HUES6 (cell line): ENCODE measurements at regions not wholly inside any gene's neighbourhood (a gene's known extent, or its start where the extent isn't known, plus 50 kb on each side); places are given as distances from the start of the nearest gene placed in this dataset.

ENCODE experiments used
- H3K27ac ChIP-seq: 2 replicates; pipeline ENCODE4 v1.7.0; 2013; ENCODE audit warnings: low read depth, mild to moderate bottlenecking, low read length, inconsistent platforms
- H3K27me3 ChIP-seq: 2 replicates; pipeline ENCODE4 v1.6.1; 2013; ENCODE audit warnings: low read length; ENCODE audit not compliant: control insufficient read depth, insufficient read depth
- H3K36me3 ChIP-seq: 2 replicates; pipeline ENCODE4 v1.6.1; 2013; ENCODE audit warnings: low read length; ENCODE audit not compliant: control insufficient read depth, insufficient read depth
- H3K4me1 ChIP-seq: 2 replicates; pipeline ENCODE4 v1.6.1; 2013; ENCODE audit warnings: low read length; ENCODE audit not compliant: control insufficient read depth, insufficient read depth
- H3K4me3 ChIP-seq: 2 replicates; pipeline ENCODE4 v1.5.1; 2013; ENCODE audit warnings: low read depth, low read length
- H3K9ac ChIP-seq: one replicate; pipeline ENCODE4 v1.6.1; 2013; ENCODE audit warnings: mild to moderate bottlenecking, low read length
- H3K9me3 ChIP-seq: 2 replicates; pipeline ENCODE4 v1.6.1; 2013; ENCODE audit warnings: low read depth, low read length; ENCODE audit not compliant: control insufficient read depth, insufficient read depth

DNA sequence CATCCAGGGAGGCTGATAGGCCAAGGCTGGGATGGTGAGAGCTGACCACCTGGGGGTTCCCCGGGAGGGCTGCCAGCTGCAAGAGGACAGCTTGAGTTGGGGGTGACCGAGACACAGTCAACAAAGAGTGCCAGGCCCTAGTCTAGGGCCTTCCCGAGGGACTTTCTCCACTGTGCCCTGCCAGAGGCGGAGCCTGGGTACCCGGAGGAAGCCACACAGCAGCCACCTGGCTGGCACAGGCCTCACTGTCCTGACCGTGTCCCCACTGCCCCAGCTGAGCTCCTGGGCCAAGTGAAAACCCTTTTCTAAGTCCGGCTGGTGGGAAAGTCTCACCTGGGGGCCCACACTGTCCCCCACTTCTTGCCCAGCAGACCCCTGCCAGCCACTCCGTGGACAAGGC, 71.9 kb upstream of the GSE1 start:
- Histone ChIP-seq H3K9me3 (peaks cover 16% of the 10 kb centered on the region), H3K9ac (no peak overlapping the region), H3K4me1 (peaks cover 32% of the 10 kb centered on the region), H3K27ac (no peak overlapping the region), H3K27me3 (no peaks in the 10 kb centered on the region), H3K4me3 (no peak overlapping the region), H3K36me3 (no peaks in the 10 kb centered on the region)

DNA sequence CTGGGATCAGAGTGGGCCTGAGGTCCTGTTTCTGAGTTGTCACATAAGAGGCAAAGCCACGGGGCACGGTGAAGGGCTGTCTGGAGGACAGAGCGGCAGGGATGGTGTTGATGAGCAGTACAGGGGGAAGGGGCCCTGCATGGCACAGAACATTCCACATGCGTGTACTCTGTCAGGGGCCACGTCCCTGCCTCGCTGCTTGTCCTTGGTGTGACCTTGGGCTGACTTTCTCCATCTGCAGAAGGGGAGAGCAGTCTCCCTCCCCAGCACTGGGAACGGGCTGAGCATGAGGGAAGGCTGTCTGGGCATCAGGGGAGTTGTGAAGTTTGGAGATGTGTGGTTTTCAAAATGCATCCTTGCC, 71.5 kb upstream of the GSE1 start:
- Histone ChIP-seq H3K27ac (no peak overlapping the region), H3K36me3 (no peaks in the 10 kb centered on the region), H3K27me3 (no peaks in the 10 kb centered on the region), H3K4me1 (peaks cover 28% of the 10 kb centered on the region), H3K4me3 (no peak overlapping the region), H3K9ac (no peak overlapping the region), H3K9me3 (peaks cover 16% of the 10 kb centered on the region)

GRCh38 chr16:85541980-85542900, 70.9 kb upstream of the GSE1 start:
- Histone ChIP-seq H3K27me3 (no peaks in the 10 kb centered on the region), H3K36me3 (no peaks in the 10 kb centered on the region), H3K4me3 (no peak overlapping the region), H3K27ac (no peak overlapping the region), H3K9me3 (peaks cover 16% of the 10 kb centered on the region), H3K9ac (peak overlapping the region; percentile 15), H3K4me1 (peaks cover 28% of the 10 kb centered on the region)

DNA sequence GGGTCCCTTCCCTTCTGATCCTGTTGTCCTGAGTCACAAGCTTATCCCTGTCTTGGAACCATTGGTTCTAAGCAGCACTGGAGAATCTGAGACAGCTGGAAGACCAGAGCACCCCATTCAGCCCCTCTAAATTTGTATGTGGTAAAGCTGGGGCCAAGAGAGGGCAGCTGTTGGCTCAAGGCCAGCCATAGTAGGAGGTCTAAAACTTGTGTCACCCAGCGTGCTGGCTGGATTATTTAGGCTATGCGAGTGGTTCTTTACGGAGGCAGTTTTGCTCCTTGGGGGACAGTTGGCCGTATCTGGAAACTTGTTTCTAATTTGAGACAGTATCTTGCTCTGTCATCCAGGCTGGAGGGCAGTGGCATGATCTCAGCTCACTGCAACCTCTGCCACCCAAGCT, 69.6 kb upstream of the GSE1 start:
- Histone ChIP-seq H3K9me3 (peaks cover 16% of the 10 kb centered on the region), H3K27ac (no peak overlapping the region), H3K27me3 (no peaks in the 10 kb centered on the region), H3K36me3 (no peaks in the 10 kb centered on the region), H3K9ac (no peak overlapping the region), H3K4me3 (no peak overlapping the region), H3K4me1 (peaks cover 20% of the 10 kb centered on the region)

- Histone ChIP-seq H3K9me3 (peaks cover 16% of the 10 kb centered on the region), H3K36me3 (no peaks in the 10 kb centered on the region), H3K4me3 (no peak overlapping the region), H3K27ac (no peak overlapping the region), H3K27me3 (no peaks in the 10 kb centered on the region), H3K9ac (no peak overlapping the region), H3K4me1 (peaks cover 20% of the 10 kb centered on the region)
These were observed 69.1 kb upstream of the GSE1 start for GRCh38 chr16:85544016-85544415.

GRCh38 chr16:85544668-85545067, 68.5 kb upstream of the GSE1 start:
- Histone ChIP-seq H3K27me3 (no peaks in the 10 kb centered on the region; the same call in 1 of the 2 replicates), H3K9ac (no peak overlapping the region), H3K36me3 (no peaks in the 10 kb centered on the region), H3K27ac (no peak overlapping the region), H3K4me3 (no peak overlapping the region), H3K4me1 (peaks cover 20% of the 10 kb centered on the region), H3K9me3 (peaks cover 10% of the 10 kb centered on the region)

DNA sequence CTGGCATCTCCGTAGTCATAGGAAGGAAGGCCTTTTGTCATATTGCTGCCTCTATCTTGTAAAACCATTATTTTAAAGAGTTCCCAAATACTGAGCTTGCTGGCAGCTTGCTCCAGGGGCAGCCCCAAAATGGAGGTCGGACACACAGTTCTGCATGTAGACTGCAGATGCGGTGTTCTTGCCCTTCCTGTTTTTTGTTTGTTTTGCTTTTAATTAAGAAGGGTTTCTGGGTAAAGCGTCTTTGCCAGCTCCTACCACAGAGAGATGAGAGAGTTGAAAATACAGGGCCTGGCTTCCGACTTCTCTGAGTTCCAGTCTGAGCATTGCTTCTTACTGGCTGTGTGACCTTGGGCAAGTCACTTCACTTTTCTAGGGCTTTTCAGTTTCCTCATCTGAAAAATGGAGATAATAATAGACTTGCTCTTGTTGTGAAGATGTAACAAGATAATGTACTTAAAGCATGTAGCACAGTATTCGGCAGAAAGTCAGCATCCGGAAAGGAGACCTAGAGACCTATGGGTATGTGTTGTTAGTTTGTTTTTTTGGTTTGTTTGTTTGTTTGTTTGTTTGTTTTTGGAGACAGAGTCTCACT, 67.8 kb upstream of the GSE1 start:
- H3K9ac ChIP-seq: no peak overlapping the region
- H3K36me3 ChIP-seq: no peaks in the 10 kb centered on the region

GRCh38 chr16:85546585-85547447, 66.3 kb upstream of the GSE1 start:
- H3K4me3 ChIP-seq: no peak overlapping the region
- peaks cover 28% of the 10 kb centered on the region for H3K4me1 ChIP-seq
- H3K27me3 ChIP-seq: no peaks in the 10 kb centered on the region; the same call in 1 of the 2 replicates
- H3K36me3 ChIP-seq: no peaks in the 10 kb centered on the region
- H3K9me3 ChIP-seq: no peaks in the 10 kb centered on the region
- H3K9ac ChIP-seq: no peak overlapping the region
- H3K27ac ChIP-seq: no peak overlapping the region

More for the DNA sequence above, 67.8 kb upstream of the GSE1 start:
- Histone ChIP-seq H3K27me3 (no peaks in the 10 kb centered on the region; the same call in 1 of the 2 replicates), H3K9me3 (peaks cover 4% of the 10 kb centered on the region), H3K27ac (no peak overlapping the region), H3K4me1 (peaks cover 20% of the 10 kb centered on the region), H3K4me3 (no peak overlapping the region)

DNA sequence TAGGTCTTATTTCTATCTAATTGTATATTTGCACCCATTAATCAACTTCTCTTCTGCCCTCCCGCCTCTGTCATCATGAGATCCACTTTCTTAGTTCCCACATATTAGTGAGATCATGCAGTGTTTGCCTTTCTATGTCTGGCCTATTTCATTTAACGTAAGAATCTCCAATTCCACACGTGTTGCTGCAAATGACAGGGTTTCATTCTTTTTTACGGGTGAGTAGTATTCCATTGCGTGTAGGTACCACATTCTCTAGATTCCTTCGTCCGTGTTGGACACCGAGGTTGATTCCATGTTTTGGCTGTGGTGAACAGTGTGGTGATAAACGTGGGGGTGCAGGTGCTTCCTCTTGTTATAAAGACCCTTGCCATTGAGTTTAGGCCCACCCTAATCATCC, 64.7 kb upstream of the GSE1 start:
- no peak overlapping the region for H3K9ac ChIP-seq
- H3K4me1 ChIP-seq: peaks cover 22% of the 10 kb centered on the region
- no peak overlapping the region for H3K27ac ChIP-seq
- H3K9me3 ChIP-seq: no peaks in the 10 kb centered on the region
- no peaks in the 10 kb centered on the region; the same call in 1 of the 2 replicates for H3K27me3 ChIP-seq
- no peaks in the 10 kb centered on the region for H3K36me3 ChIP-seq
- H3K4me3 ChIP-seq: no peak overlapping the region

DNA sequence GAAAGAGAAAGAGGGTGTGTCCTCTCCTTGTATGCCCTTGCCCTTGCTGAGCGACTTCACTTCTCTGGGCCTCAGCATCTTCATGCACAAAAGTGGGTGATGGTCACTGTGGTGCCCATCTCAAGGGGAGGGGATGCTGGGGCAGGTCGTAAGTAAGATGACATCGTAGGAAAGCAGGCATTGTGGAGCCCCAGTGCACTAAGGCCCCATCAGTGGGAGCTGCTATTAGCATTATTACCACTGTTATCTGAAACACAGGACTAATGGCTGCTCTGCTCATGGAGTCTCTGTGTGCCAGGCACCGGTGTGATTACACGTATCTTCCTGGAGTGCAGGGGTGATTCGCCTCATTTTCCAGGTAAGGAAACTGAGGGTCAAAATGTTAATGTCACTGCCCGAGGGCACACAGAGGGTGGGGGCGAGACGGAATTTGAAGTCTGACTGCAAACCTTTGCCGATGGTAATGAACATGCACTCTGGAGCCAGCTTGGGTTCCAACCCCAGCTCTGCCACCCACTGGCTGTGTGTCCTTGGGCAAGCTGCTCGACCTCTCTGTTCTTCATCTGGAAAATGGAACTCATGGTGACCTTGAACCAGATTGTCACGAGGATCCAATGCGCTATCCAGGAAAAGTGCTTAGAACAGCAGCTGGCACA, 63.2 kb upstream of the GSE1 start:
- Histone ChIP-seq H3K4me3 (no peak overlapping the region), H3K4me1 (peaks cover 23% of the 10 kb centered on the region), H3K36me3 (no peaks in the 10 kb centered on the region), H3K27ac (no peak overlapping the region), H3K27me3 (no peaks in the 10 kb centered on the region; the same call in 1 of the 2 replicates), H3K9me3 (no peaks in the 10 kb centered on the region), H3K9ac (no peak overlapping the region)
